GM18508 (cell line): ENCODE measurements at regions not wholly inside any gene's neighbourhood (a gene's known extent, or its start where the extent isn't known, plus 50 kb on each side); places are given as distances from the start of the nearest gene placed in this dataset.

ENCODE experiments used
- ATAC-seq: cut with Tn5 transposase; IDR thresholded peaks from one replicate; pipeline ENCODE4 v1.9.1; 2021; ENCODE audit warnings: moderate number of reproducible peaks; ENCODE audit not compliant: insufficient read depth, unreplicated experiment

DNA sequence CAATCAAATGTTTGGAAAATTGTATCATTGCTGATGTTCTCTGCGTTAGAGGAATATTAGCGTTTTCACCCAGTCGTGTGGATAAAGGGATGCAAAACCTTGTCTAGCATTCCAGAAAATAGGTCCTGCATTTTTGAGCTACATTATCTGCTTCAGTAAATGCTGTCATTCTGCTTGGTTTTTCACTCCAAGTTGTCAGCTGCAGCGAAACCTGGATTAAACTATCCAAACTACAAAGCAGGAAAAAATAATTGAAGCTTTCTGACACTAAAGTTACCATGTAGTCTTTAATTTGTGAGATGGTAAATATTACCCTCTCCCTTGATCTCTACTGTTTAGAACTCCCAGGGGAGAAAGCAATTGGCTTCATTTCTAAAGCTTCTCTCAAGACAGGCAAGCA, 1795.5 kb upstream of the PRR20A start:
- no peak for ATAC-seq

DNA sequence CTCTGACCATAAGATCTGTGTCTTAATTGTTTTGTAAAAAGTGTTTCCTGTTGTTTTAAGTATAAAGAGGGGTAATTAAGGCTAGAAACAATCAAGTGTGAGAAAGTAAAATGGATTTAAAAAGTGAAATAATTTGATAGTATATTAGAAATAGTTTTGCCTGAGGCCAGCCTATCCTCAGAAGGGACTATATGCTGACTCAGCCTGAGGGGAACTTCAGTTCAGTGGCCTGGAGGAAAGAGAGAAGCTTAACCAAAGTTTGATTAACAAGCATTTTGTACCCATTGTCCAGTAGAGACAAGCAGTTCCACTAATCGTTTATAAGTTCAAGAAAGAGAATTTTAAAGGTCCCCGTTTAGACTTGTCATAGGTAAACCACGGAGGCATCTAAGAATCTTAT, 1793.2 kb upstream of the PRR20A start:
- ATAC-seq, result no peak

DNA sequence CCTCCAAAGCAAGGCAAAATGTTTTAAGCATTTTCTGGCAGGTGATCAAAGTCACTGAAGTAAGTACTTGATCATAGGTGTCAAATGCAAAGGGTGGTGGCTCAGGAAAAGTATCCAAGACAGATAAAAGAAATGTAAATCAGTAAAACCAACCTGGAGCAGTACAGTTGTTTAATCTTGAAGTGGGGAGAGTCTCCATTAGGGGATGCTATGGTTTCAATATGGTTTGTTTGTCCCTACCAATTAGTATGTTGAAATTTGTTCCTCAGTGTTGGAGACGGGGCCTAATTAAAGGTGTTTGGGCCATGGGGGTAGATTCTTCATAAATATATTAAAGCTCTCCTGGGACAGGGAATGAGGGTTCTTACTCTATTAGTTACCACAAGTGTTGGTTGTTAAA, 1781.7 kb upstream of the PRR20A start:
- no peak for ATAC-seq

DNA sequence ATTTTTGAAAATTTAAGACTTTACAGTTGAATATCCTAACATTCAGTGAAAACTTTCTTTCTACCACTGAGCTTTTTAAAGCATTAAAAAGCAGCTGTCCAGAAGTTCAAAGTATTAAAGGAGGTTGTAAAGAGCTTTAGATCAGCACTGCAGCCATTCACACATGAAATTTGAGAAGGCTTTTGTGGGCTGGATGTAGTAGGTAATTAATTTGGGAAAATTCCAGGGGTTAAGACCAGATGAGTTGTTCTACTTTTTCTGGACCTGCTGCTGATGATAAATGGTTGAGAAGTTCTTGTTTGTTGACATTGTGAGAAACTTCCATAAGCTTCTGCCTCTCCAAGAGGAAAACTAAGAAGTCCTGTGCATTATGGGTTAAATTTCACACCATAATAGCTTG, 1779.6 kb upstream of the PRR20A start:
- ATAC-seq, result no peak

DNA sequence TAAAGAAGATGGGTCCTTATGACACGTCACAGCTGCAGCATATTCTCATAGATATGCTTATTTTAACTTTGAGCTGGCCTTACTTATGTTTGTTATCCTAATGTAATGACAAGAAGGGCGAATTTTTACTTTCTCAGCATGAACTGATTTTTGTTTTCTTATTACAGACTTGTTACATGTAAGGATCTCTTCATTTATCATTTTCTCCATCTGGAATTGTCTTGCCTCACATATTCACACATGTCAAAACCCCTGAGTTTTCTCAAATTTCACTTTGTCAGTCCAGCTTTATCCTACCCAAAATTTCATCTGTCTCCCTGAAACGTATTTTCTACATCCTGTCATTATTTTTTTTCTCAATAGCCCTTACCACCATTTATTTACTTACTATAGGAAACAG, 1774.0 kb upstream of the PRR20A start:
- no peak for ATAC-seq

DNA sequence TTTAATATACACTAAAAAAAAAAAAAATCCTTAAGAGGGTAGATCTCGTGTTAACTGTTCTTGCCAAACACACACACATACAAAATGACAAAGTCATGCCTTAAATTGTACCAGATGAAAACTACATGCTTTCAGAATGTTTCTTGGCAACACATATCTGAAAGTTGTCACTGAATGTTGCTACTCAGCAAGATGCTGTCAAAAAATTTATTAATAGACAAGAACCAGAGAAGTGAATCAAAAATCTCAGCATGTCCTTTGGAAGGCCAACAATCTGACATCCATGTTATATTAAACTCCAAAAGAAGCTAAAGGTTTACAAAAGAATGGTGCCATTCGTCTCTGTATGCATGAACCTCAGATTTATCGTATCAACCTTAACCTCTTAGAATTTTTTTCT, 1746.2 kb upstream of the PRR20A start:
- ATAC-seq, result no peak

DNA sequence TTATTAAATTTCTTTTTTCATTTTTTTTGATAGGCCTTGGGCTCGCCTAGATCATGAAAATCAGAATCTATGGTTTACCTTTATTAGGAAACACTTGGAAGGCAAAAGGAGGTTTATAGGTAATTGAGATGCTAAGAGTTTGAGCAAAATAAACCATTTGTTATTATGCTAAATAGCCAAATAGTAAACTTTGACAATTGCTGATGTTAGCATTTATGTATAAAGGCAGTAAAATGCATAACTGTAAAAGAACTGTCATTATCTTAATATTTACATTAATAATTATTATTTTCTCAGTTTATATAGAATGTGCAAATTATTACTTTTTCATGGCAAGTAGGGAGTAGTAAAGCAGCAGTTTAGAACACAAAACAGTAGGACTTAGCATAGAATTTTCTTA, 1737.8 kb upstream of the PRR20A start:
- ATAC-seq, result no peak

DNA sequence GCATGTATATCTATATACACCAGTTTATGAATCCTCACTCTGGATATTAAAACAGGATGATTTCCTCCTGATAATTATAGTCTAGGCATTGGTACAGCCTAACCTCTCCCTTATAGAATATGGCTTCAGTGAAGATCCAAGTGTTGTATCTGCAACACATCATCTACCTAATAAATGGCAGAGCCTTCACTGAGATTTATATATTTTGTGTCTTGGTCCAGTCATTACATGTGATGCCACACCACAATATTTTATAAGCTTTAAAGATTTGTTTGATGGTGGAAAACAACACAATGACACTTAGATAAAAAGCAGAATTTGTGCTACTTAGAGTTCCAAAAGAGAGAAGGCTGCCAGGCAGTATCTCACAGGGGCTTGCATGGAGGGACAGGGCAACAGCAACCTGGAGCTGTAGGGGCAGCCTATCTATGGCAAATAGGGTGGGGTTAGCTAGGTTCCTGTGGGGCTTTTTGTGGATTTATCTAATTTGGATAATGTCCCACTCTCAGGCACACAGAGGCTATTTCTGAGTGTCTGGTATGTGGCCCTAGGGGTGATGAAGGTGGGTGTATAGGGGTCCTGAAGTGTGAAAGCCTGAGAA, 1736.7 kb upstream of the PRR20A start:
- ATAC-seq, result no peak

DNA sequence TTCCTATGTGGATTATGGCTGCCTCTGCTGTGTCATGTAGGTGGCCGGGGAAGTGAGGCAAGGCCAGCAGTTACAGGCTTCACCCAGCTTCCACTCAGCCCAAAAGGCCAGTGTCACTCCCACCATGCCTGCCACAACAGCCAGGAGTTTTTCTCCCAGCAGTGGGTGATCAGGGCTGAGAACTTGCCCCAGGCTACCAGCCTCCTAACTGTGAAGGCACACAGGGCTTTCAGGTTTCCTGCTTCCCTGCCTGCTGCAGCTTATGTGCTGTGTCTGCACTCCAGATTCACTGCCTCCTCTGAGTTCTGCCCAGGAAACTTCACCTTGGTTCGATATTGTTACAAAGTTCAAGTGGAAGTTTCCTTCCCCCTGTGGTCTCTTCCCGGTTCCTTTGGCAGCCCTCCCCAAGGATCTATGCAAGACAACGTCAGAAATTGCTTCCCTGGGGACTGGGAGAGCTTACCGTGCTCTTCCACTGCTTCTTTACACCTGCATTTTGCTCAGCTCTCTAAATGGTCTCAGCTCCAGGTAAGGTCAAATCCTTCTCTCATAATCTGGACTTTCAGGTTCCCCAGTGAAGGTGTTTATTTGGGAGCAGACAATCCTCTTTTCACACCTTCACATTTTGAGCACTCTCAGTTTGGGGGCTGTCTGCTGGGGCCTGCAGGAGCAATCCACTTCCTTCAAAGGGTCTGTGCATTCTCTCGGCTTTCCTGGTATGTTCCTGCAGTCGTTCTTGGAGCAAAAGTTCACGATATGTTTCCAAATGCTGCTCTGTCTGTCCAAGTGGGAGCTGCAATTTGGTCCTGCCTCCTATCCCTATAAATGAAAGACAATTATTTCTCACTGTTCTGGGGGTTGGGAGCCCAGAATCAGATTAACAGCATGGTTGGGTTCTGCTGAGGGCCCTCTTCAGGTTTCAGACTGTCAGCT, 1730.1 kb upstream of the PRR20A start:
- no peak for ATAC-seq

DNA sequence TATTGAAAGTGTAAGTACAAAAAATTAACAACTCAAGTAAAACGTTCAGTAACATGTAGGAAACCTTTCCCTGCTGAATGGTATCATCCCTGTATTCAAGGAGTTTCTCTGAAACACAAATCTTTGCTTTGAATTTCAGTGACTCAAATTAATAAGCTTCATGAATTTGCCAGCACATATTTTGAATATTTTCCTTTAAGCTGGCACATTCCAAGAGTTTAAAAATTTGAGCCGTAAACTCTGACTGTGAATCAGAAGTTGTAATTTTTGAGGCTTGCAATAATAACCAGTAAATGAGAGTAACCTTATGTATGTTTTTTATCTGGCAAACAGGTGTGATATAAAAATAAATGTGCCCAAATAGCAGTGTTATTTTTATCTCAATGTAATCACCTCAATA, 1722.6 kb upstream of the PRR20A start:
- no peak for ATAC-seq

DNA sequence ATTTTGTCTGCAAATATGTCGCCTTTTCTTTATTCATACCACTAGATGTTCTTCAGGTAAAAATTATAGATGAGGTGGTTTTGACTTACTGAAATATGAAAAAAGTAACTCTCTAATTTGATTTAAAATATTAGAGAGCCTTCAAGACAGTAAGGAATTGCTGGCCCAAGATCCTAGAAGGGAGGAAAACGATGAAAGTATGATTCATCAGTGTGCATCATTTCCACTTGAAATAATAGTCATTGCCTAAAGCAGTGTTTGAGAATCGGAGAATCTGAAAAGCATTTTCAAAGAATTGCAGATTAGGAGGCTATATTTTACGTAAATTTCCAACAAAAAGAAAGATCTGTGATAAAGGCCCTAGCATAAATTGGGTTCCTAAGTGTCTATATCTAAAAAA, 1707.9 kb upstream of the PRR20A start:
- no peak for ATAC-seq

DNA sequence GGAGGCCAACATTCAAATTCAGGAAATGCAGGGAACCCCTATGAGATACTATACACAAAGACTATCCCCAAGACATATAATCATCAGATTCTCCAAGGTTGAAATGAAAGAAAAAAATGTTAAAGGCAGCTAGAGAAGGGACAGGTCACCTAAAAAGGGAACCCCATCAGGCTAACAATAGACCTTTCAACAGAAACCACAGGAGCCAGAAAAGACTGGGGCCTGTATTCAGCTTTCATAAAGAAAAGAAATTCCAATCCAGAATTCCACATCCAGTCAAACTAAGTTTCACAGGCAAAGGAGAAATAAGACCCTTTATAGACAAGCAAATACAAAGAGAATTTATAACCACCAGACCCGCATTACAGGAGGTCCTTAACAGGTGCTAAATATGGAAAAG, 1703.6 kb upstream of the PRR20A start:
- ATAC-seq, result no peak

DNA sequence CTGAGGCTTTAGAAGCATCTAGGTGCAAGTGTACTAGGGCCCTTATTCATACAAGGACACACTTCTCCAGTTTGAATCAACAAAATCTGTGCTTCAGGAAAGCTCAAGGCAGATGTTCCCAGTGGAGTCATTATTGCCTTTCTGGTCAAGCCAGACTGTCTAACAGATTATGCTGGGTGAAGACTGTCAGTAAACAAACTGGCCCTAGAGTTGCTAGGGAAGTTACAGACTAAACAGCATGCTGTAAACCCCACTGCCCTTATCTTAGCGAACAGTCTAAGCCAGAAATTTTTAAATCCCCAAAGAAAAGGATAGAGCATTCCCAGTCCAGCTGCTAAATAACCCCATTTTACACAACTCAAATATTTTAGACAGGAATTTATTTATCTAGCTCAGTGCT, 1701.3 kb upstream of the PRR20A start:
- no peak for ATAC-seq

DNA sequence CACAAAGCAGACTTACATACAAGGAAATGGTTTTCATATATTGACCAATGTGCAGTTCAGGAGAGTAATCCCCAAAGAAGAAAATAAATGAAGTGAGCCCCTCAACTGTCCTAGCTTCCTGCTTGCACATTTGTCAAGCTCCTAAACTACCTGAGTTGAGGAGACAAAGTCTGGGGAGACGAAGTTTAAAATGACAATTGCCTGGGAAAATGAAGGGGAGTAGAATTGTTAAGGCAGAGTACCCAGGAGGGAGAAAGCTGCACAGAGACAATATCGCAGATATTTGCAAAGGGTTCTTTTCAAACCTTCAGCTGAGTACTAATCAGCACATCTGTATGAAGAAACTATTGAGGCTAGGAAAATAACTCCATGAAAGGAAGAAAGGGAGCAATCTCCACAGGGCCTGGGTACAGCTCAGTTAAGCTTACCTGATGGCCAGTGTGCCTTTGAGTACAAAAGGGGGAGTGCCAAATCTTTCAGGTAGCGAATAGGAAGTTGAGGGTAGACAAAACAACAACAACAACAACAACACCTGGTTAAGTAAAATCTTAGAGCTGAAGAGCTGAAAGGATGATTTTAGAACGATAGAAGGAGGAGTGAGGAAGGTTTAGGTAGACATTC, 1700.1 kb upstream of the PRR20A start:
- no peak for ATAC-seq

DNA sequence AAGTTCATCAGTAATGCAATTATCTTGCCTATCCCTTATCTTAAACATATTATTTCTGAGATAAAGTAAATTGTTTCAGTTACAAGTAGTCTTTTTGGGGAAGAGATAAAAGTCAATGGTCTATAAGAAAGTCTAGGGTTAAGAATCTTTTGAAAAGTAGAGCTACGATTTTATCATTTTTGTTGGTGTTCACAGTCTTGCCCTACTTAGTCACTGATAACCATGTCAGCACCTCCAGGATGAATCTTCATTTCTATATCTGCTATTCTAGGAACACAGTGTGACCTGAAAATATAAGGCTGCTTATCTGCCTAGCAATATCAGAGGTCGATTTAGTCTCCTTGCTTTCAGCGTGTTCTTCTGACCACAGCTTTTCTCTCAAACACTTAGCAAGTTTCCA, 1676.5 kb upstream of the PRR20A start:
- ATAC-seq, result no peak

DNA sequence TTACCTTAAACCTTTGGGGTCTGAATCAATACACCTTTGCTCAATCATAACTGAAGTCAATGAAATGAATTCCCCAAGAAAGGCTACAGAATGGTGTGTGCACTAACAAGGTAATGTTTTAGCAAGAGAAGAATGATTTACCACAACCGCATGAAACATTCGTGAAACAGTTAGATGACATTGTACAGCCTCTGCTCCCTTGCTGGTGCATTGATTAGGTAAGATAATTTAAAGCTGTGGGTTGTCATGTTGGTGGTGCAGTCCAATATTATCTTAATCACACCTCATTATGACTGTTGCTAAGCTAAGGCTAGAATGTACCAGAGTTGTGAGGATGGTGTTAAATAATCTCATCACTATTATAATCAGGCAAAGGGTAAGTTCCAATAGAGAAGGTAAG, 1673.2 kb upstream of the PRR20A start:
- no peak for ATAC-seq

DNA sequence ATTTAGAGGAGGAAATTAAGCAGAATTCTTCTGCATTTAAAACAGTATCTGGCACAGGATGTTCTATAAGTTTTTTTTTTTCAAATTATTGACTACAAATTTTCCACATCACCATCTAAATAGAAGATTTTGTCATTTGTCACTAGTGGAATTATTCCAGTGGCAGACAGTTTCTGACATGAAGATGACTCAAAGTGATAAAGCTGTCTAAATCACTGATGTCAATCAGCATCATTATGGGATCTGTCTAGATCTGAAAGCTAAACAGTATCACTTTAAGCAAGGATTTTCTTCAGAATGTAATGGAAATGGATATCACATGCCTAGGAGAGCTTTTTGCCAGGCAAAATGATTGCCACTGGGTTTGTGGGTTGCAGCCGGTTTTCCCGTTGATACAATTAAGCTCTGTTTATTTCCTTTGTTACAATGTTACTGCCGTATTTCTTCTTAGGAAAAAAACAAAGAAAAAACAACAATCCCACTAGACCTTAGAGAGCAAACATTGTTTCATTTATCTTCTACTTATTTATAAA, 1657.0 kb upstream of the PRR20A start:
- ATAC-seq, result no peak

DNA sequence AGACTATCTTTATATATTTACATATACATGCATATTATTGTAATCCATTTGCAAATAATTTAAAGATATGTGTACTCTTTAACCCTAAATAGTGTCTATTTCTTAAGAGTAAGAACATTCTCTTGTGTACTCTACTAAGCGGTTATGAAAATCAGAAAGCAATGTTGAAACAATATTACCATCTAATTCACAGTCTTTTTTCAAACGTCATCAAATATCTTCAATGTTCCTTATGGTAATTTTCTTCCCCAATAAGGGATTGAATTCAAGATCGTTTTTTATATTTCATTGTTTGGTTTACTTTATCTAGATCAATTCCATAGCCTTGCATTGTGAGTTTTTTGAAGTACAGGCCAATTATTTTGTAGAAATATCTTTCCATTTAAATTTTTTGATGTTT, 1647.4 kb upstream of the PRR20A start:
- ATAC-seq, result no peak

DNA sequence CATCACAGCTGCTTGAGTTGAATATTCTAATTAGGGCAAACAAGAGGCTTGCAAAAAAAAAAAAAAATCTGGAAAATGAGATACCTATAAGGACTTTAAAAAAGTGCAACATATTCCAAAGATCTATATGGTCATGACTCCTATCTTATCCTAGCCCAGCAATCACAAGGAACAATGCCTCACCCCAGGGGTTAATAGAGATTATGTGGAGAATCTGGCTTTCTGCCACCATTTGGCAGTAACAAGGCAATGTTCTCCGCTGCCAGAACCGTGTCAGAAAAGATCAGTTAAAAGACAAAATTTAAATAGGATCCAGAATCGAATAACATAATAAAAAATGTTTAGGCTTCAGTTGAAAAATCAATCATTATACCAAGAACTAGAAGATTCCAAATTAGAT, 1643.2 kb upstream of the PRR20A start:
- no peak for ATAC-seq

DNA sequence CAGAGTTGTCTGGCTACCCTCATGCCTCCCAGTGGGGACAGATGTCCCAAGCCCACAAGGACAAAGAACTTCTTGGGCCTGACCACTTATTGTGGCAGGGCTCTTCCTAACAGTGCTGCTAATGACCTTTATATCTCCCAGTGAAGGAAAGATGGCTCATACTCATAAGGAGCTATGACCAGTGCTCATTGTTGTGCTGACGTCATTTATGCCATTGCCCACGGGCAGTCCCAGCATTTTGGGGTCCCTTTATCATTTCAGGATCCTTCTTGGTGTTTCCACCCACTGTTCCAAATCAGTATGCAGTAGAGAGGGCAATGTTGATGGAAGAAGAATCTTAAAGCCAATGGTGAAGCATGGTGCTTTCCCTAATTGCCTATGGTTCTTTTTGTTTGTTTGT, 1640.0 kb upstream of the PRR20A start:
- no peak for ATAC-seq

DNA sequence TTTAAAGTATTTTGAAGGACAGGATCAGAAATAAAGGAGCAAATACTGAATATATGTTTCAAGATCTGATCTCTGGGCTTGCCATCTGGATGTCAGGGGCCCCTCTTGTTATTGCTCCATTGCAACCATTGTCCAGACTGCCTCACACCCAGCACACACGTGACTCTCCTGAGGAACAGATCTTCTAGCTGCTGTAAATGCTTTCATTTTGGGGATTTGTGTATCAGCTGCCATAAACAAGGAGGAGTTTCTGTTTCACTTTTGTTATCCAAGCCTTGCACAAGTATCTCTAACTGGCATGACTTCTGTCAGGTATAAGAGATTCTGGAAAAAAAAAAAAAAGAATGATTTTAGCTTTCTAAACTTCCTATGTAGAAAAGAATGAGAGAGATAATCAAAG, 1624.1 kb upstream of the PRR20A start:
- no peak for ATAC-seq
